CD14-positive monocyte (primary cell): ENCODE measurements at regions not wholly inside any gene's neighbourhood (a gene's known extent, or its start where the extent isn't known, plus 50 kb on each side); places are given as distances from the start of the nearest gene placed in this dataset.
A peak's percentile ranks its signal among the peaks of the same experiment; 100 is the strongest.

Source experiments
- DNase-seq, 3 donors: peaks; one replicate each; pipeline ENCODE4 v3.0.0-alpha.2; 2011 to 2022
- H2AFZ ChIP-seq: 2 replicates; pipeline ENCODE4 v1.6.0; 2012; ENCODE audit warnings: mild to moderate bottlenecking, low read depth, low read length, inconsistent platforms; ENCODE audit not compliant: insufficient read depth, poor library complexity, severe bottlenecking
- H3K27ac ChIP-seq, 2 donors: 1 replicate in 1 of 2; 2 replicates in 1 of 2; pipeline ENCODE4 v1.5.1; 2012 to 2013; ENCODE audit warnings: low read length in 2 of 2, control low read depth in 1 of 2, inconsistent platforms in 1 of 2, low read depth in 1 of 2, mild to moderate bottlenecking in 1 of 2
- H3K27me3 ChIP-seq, 2 donors: one replicate each; pipeline versions ENCODE4 v1.6.0 to v1.6.1; 2011 to 2013; ENCODE audit warnings: low read length in 2 of 2; ENCODE audit not compliant: control insufficient read depth in 2 of 2, insufficient read depth in 2 of 2
- H3K36me3 ChIP-seq, 2 donors: replicated peaks in 1 of 2; 1 replicate in 1 of 2; 2 replicates in 1 of 2; pipeline versions ENCODE4 v1.5.1 to v1.6.1; 2012 to 2013; ENCODE audit warnings: low read length in 2 of 2, control low read depth in 1 of 2, inconsistent platforms in 1 of 2, mild to moderate bottlenecking in 1 of 2; ENCODE audit not compliant: insufficient read depth in 2 of 2, control insufficient read depth in 1 of 2
- H3K4me1 ChIP-seq, 2 donors: 1 replicate in 1 of 2; 2 replicates in 1 of 2; pipeline versions ENCODE4 v1.5.1 to v1.6.1; 2012 to 2013; ENCODE audit warnings: low read length in 2 of 2, control low read depth in 1 of 2, inconsistent platforms in 1 of 2, mild to moderate bottlenecking in 1 of 2, moderate library complexity in 1 of 2; ENCODE audit not compliant: insufficient read depth in 2 of 2, control insufficient read depth in 1 of 2
- H3K4me2 ChIP-seq: replicated peaks from 2 replicates; pipeline ENCODE3; 2012; ENCODE audit warnings: low read length, moderate library complexity, mild to moderate bottlenecking; ENCODE audit not compliant: poor library complexity, severe bottlenecking; ENCODE audit errors: extremely low read depth
- H3K4me3 ChIP-seq, 3 experiments: fragments of 200-600 bp in 1 of 3; sonication (generic) in 1 of 3; replicated peaks in 1 of 3; 1 replicate in 2 of 3; 2 replicates in 1 of 3; pipeline ENCODE4 v1.5.1; 2011 to 2013; ENCODE audit warnings: low read length in 3 of 3, mild to moderate bottlenecking in 3 of 3, control low read depth in 2 of 3, low read depth in 2 of 3, inconsistent platforms in 1 of 3, moderate library complexity in 1 of 3
- H3K79me2 ChIP-seq: 2 replicates; pipeline ENCODE4 v1.6.0; 2012; ENCODE audit warnings: mild to moderate bottlenecking, control low read depth, inconsistent platforms, low read length, moderate library complexity; ENCODE audit not compliant: insufficient read depth
- H3K9ac ChIP-seq: 2 replicates; pipeline ENCODE4 v1.6.0; 2017; ENCODE audit warnings: low read length, mild to moderate bottlenecking; ENCODE audit not compliant: insufficient read depth, poor library complexity, severe bottlenecking
- H3K9me3 ChIP-seq, 2 donors: replicated peaks in 1 of 2; 1 replicate in 1 of 2; 2 replicates in 1 of 2; pipeline versions ENCODE4 v1.5.1 to v1.6.1; 2012 to 2013; ENCODE audit warnings: low read length in 2 of 2, control low read depth in 1 of 2; ENCODE audit not compliant: control insufficient read depth in 1 of 2, insufficient read depth in 1 of 2
- H4K20me1 ChIP-seq: 2 replicates; pipeline ENCODE4 v1.6.0; 2012; ENCODE audit warnings: mild to moderate bottlenecking, low read length, control low read depth, moderate library complexity; ENCODE audit not compliant: insufficient read depth
- H3K27ac Mint-ChIP-seq, 7 donors: one replicate each; pipeline ENCODE4 v1.8.0; 2020; ENCODE audit warnings: mild to moderate bottlenecking in 7 of 7, mixed read lengths in 7 of 7, moderate library complexity in 6 of 7, inconsistent platforms in 2 of 7
- H3K27me3 Mint-ChIP-seq, 3 donors: one replicate each; pipeline ENCODE4 v1.8.0; 2021 to 2022; ENCODE audit warnings: low read depth in 3 of 3, mild to moderate bottlenecking in 3 of 3, mixed read lengths in 3 of 3, moderate library complexity in 3 of 3, inconsistent platforms in 1 of 3
- H3K36me3 Mint-ChIP-seq, 2 donors: one replicate each; pipeline ENCODE4 v1.8.0; 2020; ENCODE audit warnings: mixed read lengths in 2 of 2, inconsistent platforms in 1 of 2, mild to moderate bottlenecking in 1 of 2
- H3K4me1 Mint-ChIP-seq: one replicate; pipeline ENCODE4 v1.8.0; 2020; ENCODE audit warnings: mild to moderate bottlenecking, mixed read lengths
- H3K4me3 Mint-ChIP-seq, 2 donors: one replicate each; pipeline ENCODE4 v1.8.0; 2020; ENCODE audit warnings: mild to moderate bottlenecking in 2 of 2, mixed read lengths in 2 of 2, moderate library complexity in 1 of 2
- H3K9me3 Mint-ChIP-seq, 7 donors: one replicate each; pipeline ENCODE4 v1.8.0; 2020 to 2022; ENCODE audit warnings: mixed read lengths in 7 of 7, mild to moderate bottlenecking in 6 of 7, moderate library complexity in 6 of 7, inconsistent platforms in 2 of 7
- WGBS: methylation state at CpG from one replicate; pipeline ENCODE4 v1.1.5; 2013; ENCODE audit warnings: missing lambda C conversion rate; ENCODE audit not compliant: insufficient coverage; 5-methylcytosine and 5-hydroxymethylcytosine counted together
- intact Hi-C, 2 donors: fragments of 100-400 bp; cut with micrococcal nuclease; formaldehyde crosslinking; loops; one replicate each; pipeline versions ENCODE4 v1.15.0 to v1.15.1; 2023
- TF ChIP-seq, protein P1 (sequence below): fragments of 200-600 bp; IDR thresholded peaks from one replicate; pipeline ENCODE4 v1.8.0; 2022; ENCODE audit warnings: antibody characterized with exemption, mild to moderate bottlenecking

DNA sequence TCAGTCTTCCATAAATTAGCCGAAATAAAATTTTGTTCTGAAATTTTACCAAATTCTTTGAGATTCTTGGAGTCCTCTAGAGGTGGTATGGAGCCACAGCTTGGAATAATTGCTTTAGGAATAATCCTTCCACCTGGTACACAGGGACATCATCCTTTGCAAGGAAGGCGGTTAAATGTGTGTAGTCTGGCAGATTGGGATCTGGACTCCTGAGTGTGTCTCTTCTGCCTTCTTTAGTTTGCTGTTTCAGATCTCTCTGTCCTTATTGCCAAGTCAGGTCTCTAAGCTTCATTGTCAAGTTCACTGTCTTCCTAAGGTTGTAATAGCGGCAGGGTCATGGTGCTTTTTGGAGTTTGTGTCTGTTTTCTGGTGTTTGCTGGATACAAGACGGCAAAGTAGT is 393.9 kb upstream of the RGS6 start:
- no peak overlapping the region for H3K27ac ChIP-seq
- DNase-seq: no peak
- H4K20me1 ChIP-seq: peaks cover 79% of the 10 kb centered on the region
- no peaks in the 10 kb centered on the region for H3K27me3 Mint-ChIP-seq
- no peaks in the 10 kb centered on the region for H3K27me3 ChIP-seq
- H3K36me3 Mint-ChIP-seq: peaks cover 9 to 18% of the 10 kb centered on the region in 2 donors
- intact Hi-C loops: no loop called here
- peaks cover 12 to 15% of the 10 kb centered on the region in 2 donors for H3K4me1 ChIP-seq
- TF ChIP-seq, protein P1, sequence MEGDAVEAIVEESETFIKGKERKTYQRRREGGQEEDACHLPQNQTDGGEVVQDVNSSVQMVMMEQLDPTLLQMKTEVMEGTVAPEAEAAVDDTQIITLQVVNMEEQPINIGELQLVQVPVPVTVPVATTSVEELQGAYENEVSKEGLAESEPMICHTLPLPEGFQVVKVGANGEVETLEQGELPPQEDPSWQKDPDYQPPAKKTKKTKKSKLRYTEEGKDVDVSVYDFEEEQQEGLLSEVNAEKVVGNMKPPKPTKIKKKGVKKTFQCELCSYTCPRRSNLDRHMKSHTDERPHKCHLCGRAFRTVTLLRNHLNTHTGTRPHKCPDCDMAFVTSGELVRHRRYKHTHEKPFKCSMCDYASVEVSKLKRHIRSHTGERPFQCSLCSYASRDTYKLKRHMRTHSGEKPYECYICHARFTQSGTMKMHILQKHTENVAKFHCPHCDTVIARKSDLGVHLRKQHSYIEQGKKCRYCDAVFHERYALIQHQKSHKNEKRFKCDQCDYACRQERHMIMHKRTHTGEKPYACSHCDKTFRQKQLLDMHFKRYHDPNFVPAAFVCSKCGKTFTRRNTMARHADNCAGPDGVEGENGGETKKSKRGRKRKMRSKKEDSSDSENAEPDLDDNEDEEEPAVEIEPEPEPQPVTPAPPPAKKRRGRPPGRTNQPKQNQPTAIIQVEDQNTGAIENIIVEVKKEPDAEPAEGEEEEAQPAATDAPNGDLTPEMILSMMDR: no peak
- H3K4me3 Mint-ChIP-seq: no peak overlapping the region
- no peaks in the 10 kb centered on the region for H3K79me2 ChIP-seq
- H3K4me2 ChIP-seq: no peak overlapping the region
- H3K36me3 ChIP-seq: peaks cover 0 to 3% of the 10 kb centered on the region in 2 donors
- H3K9ac ChIP-seq: no peak overlapping the region
- 100% methylated on average over 3 of the region's 4 CpGs for WGBS
- H3K4me1 Mint-ChIP-seq: peaks cover 19% of the 10 kb centered on the region
- peaks cover 6 to 17% (median 10%) of the 10 kb centered on the region in 7 donors for H3K9me3 Mint-ChIP-seq
- H2AFZ ChIP-seq: no peak overlapping the region
- H3K9me3 ChIP-seq: peaks cover 15 to 16% of the 10 kb centered on the region in 2 donors
- no peak overlapping the region for H3K27ac Mint-ChIP-seq
- H3K4me3 ChIP-seq: no peak overlapping the region

DNA sequence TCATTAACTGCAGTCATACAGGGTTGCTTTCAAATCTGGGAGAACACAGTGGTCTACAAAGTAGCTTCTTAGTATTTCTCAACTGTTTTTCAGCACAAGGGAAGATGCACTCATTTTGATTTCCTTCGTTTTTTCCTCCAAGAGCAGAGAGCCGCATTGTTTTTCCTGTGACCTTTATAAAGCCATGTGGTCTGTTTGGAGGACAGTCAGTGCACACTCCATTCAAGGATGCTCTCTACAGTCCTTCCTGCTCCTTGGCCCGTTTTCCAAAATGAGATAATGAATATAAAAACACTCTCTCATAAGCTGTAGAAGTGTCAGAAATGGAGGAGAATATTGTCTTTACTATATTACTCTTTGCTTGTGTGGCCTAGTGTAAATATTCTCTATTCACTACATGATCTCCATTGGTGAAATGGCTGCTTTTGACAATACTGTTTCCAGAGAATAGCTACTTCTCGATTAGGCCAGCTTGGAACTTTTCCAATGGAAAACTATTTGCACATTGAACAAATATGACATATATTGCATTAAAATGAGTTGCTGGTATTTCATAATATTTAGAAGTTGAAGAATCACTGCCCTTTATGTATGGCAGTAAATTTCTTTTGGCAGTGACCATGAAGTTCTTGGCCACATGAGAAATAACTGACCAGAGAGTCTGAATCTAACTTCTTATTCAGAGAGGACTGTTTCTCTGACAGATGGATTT is 393.1 kb upstream of the RGS6 start:
- Histone ChIP-seq H3K4me2 (no peak overlapping the region), H3K9ac (no peak overlapping the region), H3K79me2 (no peaks in the 10 kb centered on the region), H3K27ac (peak overlapping the region in 1 of 2 donors; percentile 47), H3K4me3 (no peak overlapping the region), H3K36me3 (no peaks in the 10 kb centered on the region), H4K20me1 (peaks cover 72% of the 10 kb centered on the region), H3K9me3 (peaks cover 15 to 16% of the 10 kb centered on the region in 2 donors), H3K27me3 (no peaks in the 10 kb centered on the region), H2AFZ (no peak overlapping the region), H3K4me1 (peaks cover 12 to 15% of the 10 kb centered on the region in 2 donors)
- Mint-ChIP-seq H3K27ac (peak overlapping the region in 3 of 7 donors; percentile 5 to 13 (median 8)), H3K4me1 (peaks cover 19% of the 10 kb centered on the region), H3K27me3 (no peaks in the 10 kb centered on the region), H3K9me3 (peaks cover 6 to 17% (median 10%) of the 10 kb centered on the region in 7 donors), H3K4me3 (peak overlapping the region in 1 of 2 donors; percentile 49), H3K36me3 (peaks cover 5 to 15% of the 10 kb centered on the region in 2 donors)
- no peak for DNase-seq
- WGBS: 100% methylated on average over 1 of the region's 4 CpGs
- intact Hi-C loops: no loop called here
- TF ChIP-seq, protein P1: no peak
